H1 (cell line): ENCODE measurements at regions not wholly inside any gene's neighbourhood (a gene's known extent, or its start where the extent isn't known, plus 50 kb on each side); places are given as distances from the start of the nearest gene placed in this dataset.

Experiments used
- CTCF ChIA-PET: fragments of 300-600 bp; sonication (Branson Sonifier 250); formaldehyde crosslinking; loops from one replicate; lab custom pipeline; 2021; ENCODE audit not compliant: partially characterized antibody; lab: Charles Lee
- POLR2A ChIA-PET: fragments of 300-600 bp; sonication (Branson Sonifier 250); formaldehyde crosslinking; loops from one replicate; lab custom pipeline; 2021; ENCODE audit warnings: inconsistent platforms; ENCODE audit not compliant: partially characterized antibody; lab: Charles Lee
- DNase-seq, 2 experiments: peaks; one replicate each; pipeline versions ENCODE4 v3.0.0 to v3.0.0-alpha.2; 2010 to 2022; ENCODE audit warnings: low spot score in 2 of 2, low read depth in 1 of 2, mixed read lengths in 1 of 2
- FAIRE-seq: peaks from 2 replicates; lab custom pipeline; 2011; peaks lifted over from hg19 to GRCh38; lab: Jason Lieb, UNC
- H2AFZ ChIP-seq: 2 replicates; pipeline ENCODE4 v1.8.1; 2012; ENCODE audit warnings: low read length, inconsistent platforms
- H2AK5ac ChIP-seq: 2 replicates; pipeline ENCODE4 v1.6.1; 2013; ENCODE audit warnings: low read depth, low read length
- H2BK120ac ChIP-seq: replicated peaks from 2 replicates; pipeline ENCODE3; 2013; ENCODE audit warnings: low read depth, low read length, inconsistent platforms
- H2BK12ac ChIP-seq: 2 replicates; pipeline ENCODE4 v1.6.1; 2013; ENCODE audit warnings: low read depth, low read length
- H2BK15ac ChIP-seq: 2 replicates; pipeline ENCODE4 v1.6.1; 2013; ENCODE audit warnings: low read length
- H2BK20ac ChIP-seq: 2 replicates; pipeline ENCODE4 v1.6.1; 2013; ENCODE audit warnings: low read length
- H2BK5ac ChIP-seq: 2 replicates; pipeline ENCODE4 v1.6.1; 2013; ENCODE audit warnings: low read depth, low read length
- H3K14ac ChIP-seq: 2 replicates; pipeline ENCODE4 v1.6.1; 2013; ENCODE audit warnings: inconsistent platforms; ENCODE audit not compliant: insufficient read length
- H3K18ac ChIP-seq: 2 replicates; pipeline ENCODE4 v1.6.1; 2013; ENCODE audit warnings: low read length; ENCODE audit errors: extremely low read depth
- H3K23ac ChIP-seq: 2 replicates; pipeline ENCODE4 v1.6.1; 2013; ENCODE audit warnings: inconsistent platforms; ENCODE audit not compliant: insufficient read length
- H3K23me2 ChIP-seq: 2 replicates; pipeline ENCODE4 v1.6.1; 2013; ENCODE audit warnings: low read depth, low read length
- H3K27ac ChIP-seq: 2 replicates; pipeline ENCODE4 v1.6.1; 2011; ENCODE audit warnings: low read depth, low read length, inconsistent platforms
- H3K27me3 ChIP-seq, 4 experiments: replicated peaks in 1 of 4; 1 replicate in 1 of 4; 2 replicates in 3 of 4; pipeline versions ENCODE4 v1.6.1 to v1.8.1; 2011 to 2013; ENCODE audit warnings: low read length in 3 of 4, mild to moderate bottlenecking in 3 of 4, inconsistent platforms in 2 of 4, mixed read lengths in 2 of 4, moderate library complexity in 1 of 4; ENCODE audit not compliant: control insufficient read depth in 3 of 4, insufficient read depth in 3 of 4; ENCODE audit errors: extremely low read depth in 1 of 4
- H3K36me3 ChIP-seq, 4 experiments: 2 replicates each; pipeline versions ENCODE4 v1.6.1 to v1.8.1; 2011 to 2013; ENCODE audit warnings: mild to moderate bottlenecking in 4 of 4, low read length in 3 of 4, moderate library complexity in 2 of 4, control low read depth in 1 of 4, inconsistent platforms in 1 of 4; ENCODE audit not compliant: insufficient read depth in 4 of 4, control insufficient read depth in 2 of 4
- H3K4ac ChIP-seq: replicated peaks from 2 replicates; pipeline ENCODE3; 2013; ENCODE audit warnings: low read length, low read depth, mixed read lengths, inconsistent platforms; ENCODE audit not compliant: insufficient read length
- H3K4me1 ChIP-seq, 4 experiments: replicated peaks in 1 of 4; 1 replicate in 1 of 4; 2 replicates in 3 of 4; pipeline versions ENCODE4 v1.6.1 to v1.8.1; 2011 to 2013; ENCODE audit warnings: low read length in 3 of 4, inconsistent platforms in 2 of 4, mixed read lengths in 1 of 4; ENCODE audit not compliant: insufficient read depth in 4 of 4, control insufficient read depth in 3 of 4
- H3K4me2 ChIP-seq, 2 experiments: 2 replicates each; pipeline versions ENCODE4 v1.6.1 to v1.8.1; 2011 to 2013; ENCODE audit warnings: low read depth in 2 of 2, low read length in 2 of 2, control low read depth in 1 of 2, inconsistent platforms in 1 of 2, mild to moderate bottlenecking in 1 of 2; ENCODE audit not compliant: insufficient read depth in 1 of 2
- H3K4me3 ChIP-seq, 4 experiments: fragments of 200-600, 300-600 bp in 1 of 4; sonication (generic), shearing (Covaris generic), sonication (Bioruptor Twin) in 1 of 4; 2 replicates each; pipeline versions ENCODE4 v1.5.1 to v1.8.1; 2011 to 2016; ENCODE audit warnings: low read length in 4 of 4, low read depth in 3 of 4, control low read depth in 2 of 4, inconsistent platforms in 2 of 4, mild to moderate bottlenecking in 2 of 4, mixed read lengths in 1 of 4, moderate library complexity in 1 of 4; ENCODE audit not compliant: insufficient read depth in 2 of 4; ENCODE audit errors: extremely low read depth in 1 of 4
- H3K56ac ChIP-seq: replicated peaks from 2 replicates; pipeline ENCODE3; 2013; ENCODE audit warnings: low read depth, mild to moderate bottlenecking, mixed read lengths, low read length, inconsistent platforms; ENCODE audit not compliant: insufficient read length
- H3K79me1 ChIP-seq: 2 replicates; pipeline ENCODE4 v1.6.1; 2013; ENCODE audit warnings: low read depth, low read length, control low read depth
- H3K79me2 ChIP-seq, 2 experiments: 2 replicates each; pipeline versions ENCODE4 v1.6.1 to v1.8.1; 2012 to 2013; ENCODE audit warnings: low read length in 2 of 2, mild to moderate bottlenecking in 2 of 2, inconsistent platforms in 1 of 2; ENCODE audit not compliant: insufficient read depth in 2 of 2, control insufficient read depth in 1 of 2
- H3K9ac ChIP-seq, 4 experiments: replicated peaks in 1 of 4; 1 replicate in 1 of 4; 2 replicates in 3 of 4; pipeline versions ENCODE4 v1.6.1 to v1.8.1; 2011 to 2013; ENCODE audit warnings: low read depth in 3 of 4, low read length in 3 of 4, control low read depth in 2 of 4, mild to moderate bottlenecking in 2 of 4, moderate library complexity in 2 of 4, inconsistent platforms in 1 of 4; ENCODE audit errors: extremely low read depth in 1 of 4
- H3K9me3 ChIP-seq, 2 experiments: 2 replicates each; pipeline versions ENCODE4 v1.6.1 to v1.8.1; 2012 to 2013; ENCODE audit warnings: mild to moderate bottlenecking in 2 of 2, moderate library complexity in 2 of 2, control low read depth in 1 of 2, inconsistent platforms in 1 of 2, low read depth in 1 of 2, low read length in 1 of 2, mixed read lengths in 1 of 2; ENCODE audit not compliant: insufficient read depth in 2 of 2
- H4K20me1 ChIP-seq, 2 experiments: replicated peaks in 1 of 2; 2 replicates each; pipeline versions ENCODE3 to v1.8.1; 2011 to 2013; ENCODE audit warnings: inconsistent platforms in 2 of 2, low read length in 2 of 2, mild to moderate bottlenecking in 1 of 2; ENCODE audit not compliant: insufficient read depth in 2 of 2, control insufficient read depth in 1 of 2
- H4K5ac ChIP-seq: 2 replicates; pipeline ENCODE4 v1.6.1; 2013; ENCODE audit warnings: low read length, low read depth, mixed read lengths, inconsistent platforms; ENCODE audit not compliant: insufficient read length
- H4K8ac ChIP-seq: 2 replicates; pipeline ENCODE4 v1.8.0; 2013; ENCODE audit warnings: mild to moderate bottlenecking, moderate library complexity, low read length, inconsistent platforms; ENCODE audit not compliant: insufficient read depth; ENCODE audit errors: extremely low read depth
- H4K91ac ChIP-seq: replicated peaks from 2 replicates; pipeline ENCODE3; 2013; ENCODE audit warnings: low read length, mixed read lengths, inconsistent platforms; ENCODE audit not compliant: insufficient read length
- ATF3 ChIP-seq: IDR thresholded peaks from 2 replicates; pipeline ENCODE4 v1.6.1; 2011; ENCODE audit warnings: low read depth, mild to moderate bottlenecking, low read length; ENCODE audit not compliant: insufficient read depth
- BCL11A ChIP-seq, 2 experiments: IDR thresholded peaks; one replicate each; pipeline ENCODE4 v1.6.1; 2011; ENCODE audit warnings: low read depth in 2 of 2, low read length in 2 of 2, mild to moderate bottlenecking in 2 of 2
- BRCA1 ChIP-seq: IDR thresholded peaks from 2 replicates; pipeline ENCODE4 v1.6.1; 2012; ENCODE audit warnings: low read depth, low read length, improper control_type of control experiment
- CEBPB ChIP-seq: IDR thresholded peaks from 2 replicates; pipeline ENCODE4 v1.6.1; 2012; ENCODE audit warnings: low read depth, low read length
- GTF2F1 ChIP-seq: IDR thresholded peaks from 2 replicates; pipeline ENCODE4 v1.6.1; 2012; ENCODE audit warnings: low read depth, low read length, improper control_type of control experiment, borderline replicate concordance
- JUN ChIP-seq: IDR thresholded peaks from 2 replicates; pipeline ENCODE4 v1.6.1; 2011; ENCODE audit warnings: low read depth, mild to moderate bottlenecking, improper control_type of control experiment, low read length
- KDM5A ChIP-seq: fragments of 200-600 bp; IDR thresholded peaks from 2 replicates; pipeline ENCODE4 v1.7.1; 2012; ENCODE audit warnings: mild to moderate bottlenecking, low read length, inconsistent platforms, mixed read lengths
- NANOG ChIP-seq: IDR thresholded peaks from 2 replicates; pipeline ENCODE4 v1.6.1; 2011; ENCODE audit warnings: low read length, low read depth, mild to moderate bottlenecking, inconsistent platforms; ENCODE audit not compliant: insufficient read depth, poor library complexity, severe bottlenecking
- NRF1 ChIP-seq: IDR thresholded peaks from 2 replicates; pipeline ENCODE4 v1.6.1; 2011; ENCODE audit warnings: mild to moderate bottlenecking, low read depth, low read length, improper control_type of control experiment
- PHF8 ChIP-seq: fragments of 200-600 bp; sonication (generic); conservative IDR thresholded peaks from 2 replicates; pipeline ENCODE4 v1.7.1; 2012; ENCODE audit warnings: low read depth, mild to moderate bottlenecking, inconsistent platforms, low read length, moderate library complexity
- RXRA ChIP-seq: IDR thresholded peaks from 2 replicates; pipeline ENCODE4 v1.6.1; 2011; ENCODE audit warnings: low read depth, mild to moderate bottlenecking, low read length, moderate library complexity; ENCODE audit not compliant: insufficient read depth
- SIRT6 ChIP-seq: IDR thresholded peaks from one replicate; pipeline ENCODE4 v1.7.1; 2012; ENCODE audit warnings: low read length, inconsistent platforms
- SIX5 ChIP-seq: IDR thresholded peaks from 2 replicates; pipeline ENCODE4 v1.6.1; 2011; ENCODE audit warnings: mild to moderate bottlenecking, low read depth, low read length
- SP4 ChIP-seq: IDR thresholded peaks from 2 replicates; pipeline ENCODE4 v1.6.1; 2012; ENCODE audit warnings: low read length, inconsistent platforms
- TAF1 ChIP-seq: IDR thresholded peaks from 2 replicates; pipeline ENCODE4 v1.6.1; 2011; ENCODE audit warnings: mild to moderate bottlenecking, low read depth, low read length
- TBP ChIP-seq: IDR thresholded peaks from 2 replicates; pipeline ENCODE4 v1.6.1; 2011; ENCODE audit warnings: low read depth, low read length, improper control_type of control experiment
- whole genome bisulfite sequencing, 2 experiments: shearing (Covaris generic) in 1 of 2; methylation state at CpG; one replicate each; pipeline versions ENCODE4 v1.1.6 to v1.1.7; 2013 to 2015; ENCODE audit warnings: low lambda C conversion rate in 2 of 2, mixed read lengths in 2 of 2, inconsistent platforms in 1 of 2, low coverage in 1 of 2, missing lambda C conversion rate in 1 of 2; ENCODE audit not compliant: insufficient replicate concordance in 2 of 2, insufficient coverage in 1 of 2, insufficient read length in 1 of 2; ENCODE audit errors: extremely low coverage in 1 of 2, missing lambda C conversion rate in 1 of 2; 5-methylcytosine and 5-hydroxymethylcytosine counted together

GRCh38 chr4:151942971-151943370, 182.2 kb upstream of the GATB start:
- peak in 1 of 2 experiments; percentile 6 for DNase-seq
- 92% methylated on average over 3 of the region's 3 CpGs; no CpG with 5 or more reads in 1 of the 2 experiments for WGBS, 2 experiments
- TF ChIP-seq RXRA (no peak), TBP (no peak), GTF2F1 (no peak), TAF1 (no peak), CEBPB (no peak), JUN (no peak), BRCA1 (no peak), NANOG (no peak), SIX5 (no peak), SIRT6 (no peak), BCL11A (IDR thresholded peaks at IDR 0.05; ENCODE audit: low read depth in 2 of 2, low read length in 2 of 2) (no peak), NRF1 (no peak), PHF8 (no peak), SP4 (no peak), KDM5A (no peak), ATF3 (no peak)

More at GRCh38 chr4:151942971-151943370, 182.2 kb upstream of the GATB start:
- H3K79me2 ChIP-seq: no peaks in the 10 kb centered on the region
- ChIA-PET POLR2A (no interaction called here), CTCF (interaction anchor here (0.6 kb wide), 1 partner anchor 379 kb away, joined by 3 read pairs; no protein-coding TSS in a partner anchor)
- no peak overlapping the region for H3K56ac ChIP-seq
- no peak overlapping the region for H3K4ac ChIP-seq
- H3K79me1 ChIP-seq: no peaks in the 10 kb centered on the region
- no peak overlapping the region for H2BK20ac ChIP-seq
- no peak overlapping the region for H3K18ac ChIP-seq
- H4K5ac ChIP-seq: no peak overlapping the region
- H4K20me1 ChIP-seq: no peaks in the 10 kb centered on the region
- H2AFZ ChIP-seq: no peak overlapping the region
- H3K9ac ChIP-seq: no peak overlapping the region
- no peak overlapping the region for H2BK5ac ChIP-seq
- H2AK5ac ChIP-seq: no peak overlapping the region
- no peaks in the 10 kb centered on the region for H3K23me2 ChIP-seq
- no peak overlapping the region for H3K14ac ChIP-seq
- H3K4me1 ChIP-seq: no peaks in the 10 kb centered on the region
- no peak overlapping the region for H4K91ac ChIP-seq
- peaks cover 25 to 26% of the 10 kb centered on the region in 2 experiments for H3K9me3 ChIP-seq
- no peak overlapping the region for H3K23ac ChIP-seq
- no peak overlapping the region for H2BK12ac ChIP-seq
- no peak overlapping the region for H4K8ac ChIP-seq
- no peak overlapping the region for H2BK15ac ChIP-seq
- H3K27ac ChIP-seq: no peak overlapping the region
- H3K27me3 ChIP-seq: no peaks in the 10 kb centered on the region
- no peak for FAIRE-seq
- no peak overlapping the region for H3K4me3 ChIP-seq
- H3K36me3 ChIP-seq: no peaks in the 10 kb centered on the region
- no peak overlapping the region for H3K4me2 ChIP-seq
- no peak overlapping the region for H2BK120ac ChIP-seq
